SK-N-SH (cell line): ENCODE measurements at regions not wholly inside any gene's neighbourhood (a gene's known extent, or its start where the extent isn't known, plus 50 kb on each side); places are given as distances from the start of the nearest gene placed in this dataset.

ENCODE experiments used
- CTCF ChIA-PET: fragments of 300-600, 350-600 bp; formaldehyde crosslinking; extraction: SDS; loops from one replicate; lab custom pipeline; 2021; lab: Yijun Ruan, JAX
- POLR2A ChIA-PET: fragments of 350-600 bp; sonication (Branson Sonifier 250); formaldehyde crosslinking; extraction: SDS; loops from one replicate; lab custom pipeline; 2020; ENCODE audit warnings: antibody characterized with exemption, inconsistent platforms; lab: Yijun Ruan, JAX
- DNase-seq: peaks from one replicate; pipeline ENCODE4 v3.0.0; 2012
- H2AFZ ChIP-seq: fragments of 200-600 bp; sonication (generic); 2 replicates; pipeline ENCODE4 v1.8.1; 2016; ENCODE audit warnings: antibody characterized with exemption, mild to moderate bottlenecking, low read depth
- H3F3A ChIP-seq: fragments of 200-600 bp; sonication (generic); replicated peaks from 2 replicates; pipeline ENCODE3; 2016; ENCODE audit warnings: antibody characterized with exemption, mild to moderate bottlenecking; ENCODE audit not compliant: insufficient read depth
- H3K27ac ChIP-seq, 2 experiments: fragments of 200-500 bp in 1 of 2; fragments of 200-600 bp in 1 of 2; sonication (Bioruptor generic) in 1 of 2; sonication (generic), shearing (Covaris generic) in 1 of 2; 2 replicates each; pipeline versions ENCODE4 v1.5.1 to v1.6.1; 2014 to 2016; ENCODE audit warnings: low read depth in 2 of 2, inconsistent platforms in 1 of 2, low read length in 1 of 2, mild to moderate bottlenecking in 1 of 2, mixed read lengths in 1 of 2
- H3K27me3 ChIP-seq: fragments of 200-600 bp; sonication (generic), shearing (Covaris generic); 2 replicates; pipeline ENCODE4 v1.6.1; 2016; ENCODE audit warnings: mixed run types; ENCODE audit not compliant: insufficient read depth
- H3K36me3 ChIP-seq, 2 experiments: fragments of 200-500 bp in 1 of 2; fragments of 200-600 bp in 1 of 2; sonication (Bioruptor generic) in 1 of 2; sonication (generic) in 1 of 2; replicated peaks in 1 of 2; 2 replicates each; pipeline versions ENCODE3 to v1.5.1; 2014 to 2016; ENCODE audit warnings: low read length in 1 of 2, mild to moderate bottlenecking in 1 of 2; ENCODE audit not compliant: insufficient read depth in 2 of 2, control insufficient read depth in 1 of 2
- H3K4me1 ChIP-seq, 2 experiments: fragments of 200-500 bp in 1 of 2; fragments of 200-600 bp in 1 of 2; sonication (Bioruptor generic) in 1 of 2; sonication (generic), shearing (Covaris generic) in 1 of 2; 2 replicates each; pipeline versions ENCODE4 v1.5.1 to v1.6.1; 2014 to 2016; ENCODE audit warnings: low read depth in 1 of 2, low read length in 1 of 2, mixed run types in 1 of 2; ENCODE audit not compliant: insufficient read depth in 2 of 2, control insufficient read depth in 1 of 2
- H3K4me2 ChIP-seq: fragments of 200-600 bp; sonication (generic), shearing (Covaris generic); 2 replicates; pipeline ENCODE4 v1.6.1; 2017; ENCODE audit warnings: mixed run types
- H3K4me3 ChIP-seq, 2 experiments: fragments of 200-500 bp in 1 of 2; fragments of 200-600 bp in 1 of 2; sonication (Bioruptor generic) in 1 of 2; sonication (generic), shearing (Covaris generic) in 1 of 2; 2 replicates each; pipeline versions ENCODE4 v1.5.1 to v1.8.1; 2014 to 2016; ENCODE audit warnings: low read depth in 2 of 2, inconsistent platforms in 1 of 2, low read length in 1 of 2, mild to moderate bottlenecking in 1 of 2, mixed read lengths in 1 of 2, moderate library complexity in 1 of 2
- H3K79me2 ChIP-seq: fragments of 200-600 bp; sonication (generic); 2 replicates; pipeline ENCODE4 v1.8.1; 2017; ENCODE audit warnings: mild to moderate bottlenecking; ENCODE audit not compliant: insufficient read depth
- H3K9ac ChIP-seq: fragments of 200-600 bp; sonication (generic); 2 replicates; pipeline ENCODE4 v1.6.1; 2017; ENCODE audit warnings: mixed run types
- H3K9me2 ChIP-seq: fragments of 200-600 bp; sonication (generic); 2 replicates; pipeline ENCODE4 v1.6.1; 2017; ENCODE audit warnings: mixed run types
- H3K9me3 ChIP-seq: fragments of 200-600 bp; sonication (generic); 2 replicates; pipeline ENCODE4 v1.6.1; 2017; ENCODE audit warnings: mixed run types, mild to moderate bottlenecking, moderate library complexity
- H4K20me1 ChIP-seq: fragments of 200-600 bp; sonication (generic); 2 replicates; pipeline ENCODE4 v1.6.1; 2017; ENCODE audit warnings: mild to moderate bottlenecking, mixed run types; ENCODE audit not compliant: insufficient read depth
- CTCF ChIP-seq: fragments of 200-600 bp; sonication (generic); IDR thresholded peaks from 2 replicates; pipeline ENCODE4 v1.6.1; 2017; ENCODE audit warnings: antibody characterized with exemption, mild to moderate bottlenecking, moderate library complexity
- EP300 ChIP-seq, 2 experiments: IDR thresholded peaks; 2 replicates each; pipeline versions ENCODE4 v1.4.0 to v1.6.1; 2012; ENCODE audit warnings: borderline replicate concordance in 1 of 2, low read depth in 1 of 2, low read length in 1 of 2
- EZH2phosphoT487 ChIP-seq: fragments of 200-600 bp; sonication (generic); IDR thresholded peaks from 2 replicates; pipeline ENCODE4 v1.6.1; 2017; ENCODE audit warnings: low read depth, mixed run types, mild to moderate bottlenecking, antibody characterized with exemption, moderate library complexity, borderline replicate concordance
- FOSL2 ChIP-seq: IDR thresholded peaks from 2 replicates; pipeline ENCODE4 v1.4.0; 2012; ENCODE audit warnings: low read depth, mild to moderate bottlenecking, moderate library complexity, borderline replicate concordance
- FOXJ3 ChIP-seq: sonication (generic); formaldehyde crosslinking; IDR thresholded peaks from 2 replicates; pipeline ENCODE4 v1.5.1; 2020; ENCODE audit warnings: mild to moderate bottlenecking, missing genetic modification reagents
- JUND ChIP-seq: IDR thresholded peaks from 2 replicates; pipeline ENCODE4 v1.4.0; 2012
- MXI1 ChIP-seq: IDR thresholded peaks from 2 replicates; pipeline ENCODE4 v1.6.1; 2012; ENCODE audit warnings: mild to moderate bottlenecking, low read depth, low read length, improper control_type of control experiment
- NFIC ChIP-seq: IDR thresholded peaks from 2 replicates; pipeline ENCODE4 v1.4.0; 2012; ENCODE audit warnings: borderline replicate concordance
- NRF1 ChIP-seq: IDR thresholded peaks from 2 replicates; pipeline ENCODE4 v1.6.1; 2012; ENCODE audit warnings: low read depth, mild to moderate bottlenecking, low read length
- POLR2AphosphoS5 ChIP-seq: IDR thresholded peaks from 2 replicates; pipeline ENCODE4 v1.6.1; 2012; ENCODE audit warnings: low read depth, low read length
- RCOR1 ChIP-seq: fragments of 150-350 bp; IDR thresholded peaks from 2 replicates; pipeline ENCODE4 v1.6.1; 2017; ENCODE audit warnings: antibody characterized with exemption, low read length
- RFX5 ChIP-seq: IDR thresholded peaks from 2 replicates; pipeline ENCODE4 v1.6.1; 2012; ENCODE audit warnings: mild to moderate bottlenecking, improper control_type of control experiment, low read length
- RXRA ChIP-seq: IDR thresholded peaks from 2 replicates; pipeline ENCODE4 v1.4.0; 2012; ENCODE audit warnings: low read depth, mild to moderate bottlenecking, borderline replicate concordance
- SIN3A ChIP-seq: IDR thresholded peaks from 2 replicates; pipeline ENCODE4 v1.6.1; 2012; ENCODE audit warnings: low read depth, mild to moderate bottlenecking, low read length, moderate library complexity, borderline replicate concordance
- SMC3 ChIP-seq: IDR thresholded peaks from 2 replicates; pipeline ENCODE4 v1.6.1; 2012; ENCODE audit warnings: low read depth, low read length, improper control_type of control experiment
- TAF1 ChIP-seq: IDR thresholded peaks from 2 replicates; pipeline ENCODE4 v1.6.1; 2012; ENCODE audit warnings: low read depth, mild to moderate bottlenecking, low read length, moderate library complexity, borderline replicate concordance
- TCF12 ChIP-seq: IDR thresholded peaks from 2 replicates; pipeline ENCODE4 v1.4.0; 2012
- YY1 ChIP-seq: IDR thresholded peaks from 2 replicates; pipeline ENCODE4 v1.4.0; 2012; ENCODE audit warnings: low read depth, mild to moderate bottlenecking
- whole genome bisulfite sequencing: methylation state at CpG from one replicate; pipeline ENCODE4 v1.1.6; 2017; ENCODE audit warnings: low lambda C conversion rate; 5-methylcytosine and 5-hydroxymethylcytosine counted together
- TF ChIP-seq, protein P1 (sequence below): IDR thresholded peaks from 2 replicates; pipeline ENCODE4 v1.6.1; 2012; ENCODE audit warnings: mild to moderate bottlenecking, low read depth, low read length, moderate library complexity
- TF ChIP-seq, protein P2 (sequence below): IDR thresholded peaks from 2 replicates; pipeline ENCODE4; 2012
- TF ChIP-seq, protein P3 (sequence below): fragments of 150-350 bp; IDR thresholded peaks from 2 replicates; pipeline ENCODE4 v1.6.1; 2016; ENCODE audit warnings: mild to moderate bottlenecking, low read depth, low read length

DNA sequence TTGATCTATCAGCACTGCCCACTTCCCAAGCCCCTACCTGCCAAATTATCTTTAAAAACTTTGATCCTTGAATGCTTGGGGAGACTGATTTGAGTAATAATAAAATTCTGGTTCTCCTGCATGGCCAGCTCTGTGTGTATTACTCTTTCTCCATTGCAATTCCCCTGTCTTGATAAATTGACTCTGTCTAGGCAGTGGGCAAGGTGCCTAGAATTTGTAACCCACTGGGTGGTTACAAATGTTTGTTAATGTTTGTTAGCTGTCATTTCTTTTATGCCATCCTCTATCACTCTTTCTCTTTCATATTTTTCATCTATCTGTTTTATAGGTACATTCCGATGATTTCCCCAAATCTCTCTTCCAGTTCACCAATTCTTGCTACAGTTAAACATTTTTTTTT lies 694.1 kb downstream of the TYW1 start:
- TF ChIP-seq MXI1 (no peak), FOSL2 (no peak), FOXJ3 (no peak), SMC3 (no peak), EZH2phosphoT487 (no peak), TCF12 (no peak), TAF1 (no peak), RXRA (no peak), JUND (no peak)
- POLR2A ChIA-PET = no interaction called here
- whole genome bisulfite sequencing = 58% methylated on average over 1 of the region's 1 CpG
- Histone ChIP-seq H3K4me2 (no peak overlapping the region), H3K4me1 (no peaks in the 10 kb centered on the region), H3K9me3 (0 out of 2 replicates have a peak, but pooled peaks cover 3% of the 10 kb centered on the region), H3K9ac (no peak overlapping the region), H3K9me2 (no peaks in the 10 kb centered on the region), H3K4me3 (no peak overlapping the region), H4K20me1 (no peaks in the 10 kb centered on the region), H3K27ac (no peak overlapping the region), H3K36me3 (no peaks in the 10 kb centered on the region), H3F3A (no peaks in the 10 kb centered on the region), H3K27me3 (no peaks in the 10 kb centered on the region), H2AFZ (no peak overlapping the region), H3K79me2 (no peaks in the 10 kb centered on the region)
- CTCF ChIA-PET = interaction anchor here (0.6 kb wide), 1 partner anchor 68 kb away, joined by 3 read pairs; no protein-coding TSS in a partner anchor
- DNase-seq = no peak

DNA sequence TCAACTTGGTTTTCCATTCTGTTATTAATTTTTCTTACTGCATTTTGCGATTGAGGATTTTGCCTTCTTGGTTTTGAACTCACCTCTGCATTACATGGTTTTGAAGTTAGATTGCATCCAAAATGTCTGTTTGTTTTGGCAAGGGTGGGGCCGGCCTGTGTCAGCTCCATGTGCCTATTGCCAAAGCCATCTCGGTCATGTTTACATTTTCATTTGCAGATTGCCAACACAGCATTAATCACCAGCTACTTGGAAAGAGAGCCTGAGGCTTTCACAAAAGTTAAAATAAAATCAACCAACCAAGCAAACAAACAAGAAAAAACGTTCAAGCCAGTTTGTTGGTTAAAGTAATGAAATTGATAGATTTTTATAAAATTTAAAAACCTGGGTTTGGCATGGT lies 695.8 kb downstream of the TYW1 start:
- Histone ChIP-seq H3K9me2 (no peaks in the 10 kb centered on the region), H3K27me3 (no peaks in the 10 kb centered on the region), H3K4me1 (no peaks in the 10 kb centered on the region), H3K79me2 (no peaks in the 10 kb centered on the region), H3K4me3 (no peak overlapping the region), H3K9me3 (0 out of 2 replicates have a peak, but pooled peaks cover 3% of the 10 kb centered on the region), H3K4me2 (no peak overlapping the region), H3F3A (no peaks in the 10 kb centered on the region), H3K27ac (no peak overlapping the region), H4K20me1 (no peaks in the 10 kb centered on the region), H3K36me3 (no peaks in the 10 kb centered on the region), H2AFZ (no peak overlapping the region), H3K9ac (no peak overlapping the region)
- DNase-seq = no peak
- 25% methylated on average over 4 of the region's 4 CpGs for WGBS
- ChIA-PET CTCF (no interaction called here), POLR2A (no interaction called here)
- TF ChIP-seq SIN3A (no peak), POLR2AphosphoS5 (no peak), EP300 (IDR thresholded peaks at IDR 0.05; ENCODE audit: borderline replicate concordance in 1 of 2, low read depth in 1 of 2, low read length in 1 of 2) (no peak), RXRA (no peak), RCOR1 (no peak), YY1 (no peak), NRF1 (no peak), CTCF (no peak), SMC3 (no peak), TCF12 (no peak), NFIC (no peak), FOSL2 (no peak), RFX5 (no peak)
- TF ChIP-seq, protein P1, sequence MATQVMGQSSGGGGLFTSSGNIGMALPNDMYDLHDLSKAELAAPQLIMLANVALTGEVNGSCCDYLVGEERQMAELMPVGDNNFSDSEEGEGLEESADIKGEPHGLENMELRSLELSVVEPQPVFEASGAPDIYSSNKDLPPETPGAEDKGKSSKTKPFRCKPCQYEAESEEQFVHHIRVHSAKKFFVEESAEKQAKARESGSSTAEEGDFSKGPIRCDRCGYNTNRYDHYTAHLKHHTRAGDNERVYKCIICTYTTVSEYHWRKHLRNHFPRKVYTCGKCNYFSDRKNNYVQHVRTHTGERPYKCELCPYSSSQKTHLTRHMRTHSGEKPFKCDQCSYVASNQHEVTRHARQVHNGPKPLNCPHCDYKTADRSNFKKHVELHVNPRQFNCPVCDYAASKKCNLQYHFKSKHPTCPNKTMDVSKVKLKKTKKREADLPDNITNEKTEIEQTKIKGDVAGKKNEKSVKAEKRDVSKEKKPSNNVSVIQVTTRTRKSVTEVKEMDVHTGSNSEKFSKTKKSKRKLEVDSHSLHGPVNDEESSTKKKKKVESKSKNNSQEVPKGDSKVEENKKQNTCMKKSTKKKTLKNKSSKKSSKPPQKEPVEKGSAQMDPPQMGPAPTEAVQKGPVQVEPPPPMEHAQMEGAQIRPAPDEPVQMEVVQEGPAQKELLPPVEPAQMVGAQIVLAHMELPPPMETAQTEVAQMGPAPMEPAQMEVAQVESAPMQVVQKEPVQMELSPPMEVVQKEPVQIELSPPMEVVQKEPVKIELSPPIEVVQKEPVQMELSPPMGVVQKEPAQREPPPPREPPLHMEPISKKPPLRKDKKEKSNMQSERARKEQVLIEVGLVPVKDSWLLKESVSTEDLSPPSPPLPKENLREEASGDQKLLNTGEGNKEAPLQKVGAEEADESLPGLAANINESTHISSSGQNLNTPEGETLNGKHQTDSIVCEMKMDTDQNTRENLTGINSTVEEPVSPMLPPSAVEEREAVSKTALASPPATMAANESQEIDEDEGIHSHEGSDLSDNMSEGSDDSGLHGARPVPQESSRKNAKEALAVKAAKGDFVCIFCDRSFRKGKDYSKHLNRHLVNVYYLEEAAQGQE = no peak
- TF ChIP-seq, protein P2, sequence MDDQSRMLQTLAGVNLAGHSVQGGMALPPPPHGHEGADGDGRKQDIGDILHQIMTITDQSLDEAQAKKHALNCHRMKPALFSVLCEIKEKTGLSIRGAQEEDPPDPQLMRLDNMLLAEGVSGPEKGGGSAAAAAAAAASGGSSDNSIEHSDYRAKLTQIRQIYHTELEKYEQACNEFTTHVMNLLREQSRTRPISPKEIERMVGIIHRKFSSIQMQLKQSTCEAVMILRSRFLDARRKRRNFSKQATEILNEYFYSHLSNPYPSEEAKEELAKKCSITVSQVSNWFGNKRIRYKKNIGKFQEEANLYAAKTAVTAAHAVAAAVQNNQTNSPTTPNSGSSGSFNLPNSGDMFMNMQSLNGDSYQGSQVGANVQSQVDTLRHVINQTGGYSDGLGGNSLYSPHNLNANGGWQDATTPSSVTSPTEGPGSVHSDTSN = no peak
- TF ChIP-seq, protein P3, sequence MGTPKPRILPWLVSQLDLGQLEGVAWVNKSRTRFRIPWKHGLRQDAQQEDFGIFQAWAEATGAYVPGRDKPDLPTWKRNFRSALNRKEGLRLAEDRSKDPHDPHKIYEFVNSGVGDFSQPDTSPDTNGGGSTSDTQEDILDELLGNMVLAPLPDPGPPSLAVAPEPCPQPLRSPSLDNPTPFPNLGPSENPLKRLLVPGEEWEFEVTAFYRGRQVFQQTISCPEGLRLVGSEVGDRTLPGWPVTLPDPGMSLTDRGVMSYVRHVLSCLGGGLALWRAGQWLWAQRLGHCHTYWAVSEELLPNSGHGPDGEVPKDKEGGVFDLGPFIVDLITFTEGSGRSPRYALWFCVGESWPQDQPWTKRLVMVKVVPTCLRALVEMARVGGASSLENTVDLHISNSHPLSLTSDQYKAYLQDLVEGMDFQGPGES = no peak
